H9 (cell line): ENCODE measurements at regions not wholly inside any gene's neighbourhood (a gene's known extent, or its start where the extent isn't known, plus 50 kb on each side); places are given as distances from the start of the nearest gene placed in this dataset.

Experiments
- DNase-seq: peaks from one replicate; pipeline ENCODE4 v3.0.0-alpha.2; 2017
- H2AFZ ChIP-seq: one replicate; pipeline ENCODE4 v1.6.1; 2013; ENCODE audit warnings: mild to moderate bottlenecking, low read length, control low read depth, moderate library complexity
- H2AK5ac ChIP-seq: 2 replicates; pipeline ENCODE4 v1.6.1; 2013; ENCODE audit warnings: low read length, control low read depth, mixed read lengths; ENCODE audit not compliant: insufficient read length
- H2BK120ac ChIP-seq: one replicate; pipeline ENCODE4 v1.6.1; 2013; ENCODE audit warnings: low read depth, mild to moderate bottlenecking, low read length, control low read depth, inconsistent platforms; ENCODE audit not compliant: poor library complexity, severe bottlenecking
- H2BK12ac ChIP-seq: 2 replicates; pipeline ENCODE4 v1.6.1; 2013; ENCODE audit warnings: low read length, control low read depth, mixed read lengths, low read depth; ENCODE audit not compliant: insufficient read length
- H2BK15ac ChIP-seq: 2 replicates; pipeline ENCODE4 v1.6.1; 2013; ENCODE audit warnings: low read depth, low read length, control low read depth
- H2BK20ac ChIP-seq: one replicate; pipeline ENCODE4 v1.6.1; 2013; ENCODE audit warnings: low read depth, mild to moderate bottlenecking, low read length, control low read depth, inconsistent platforms; ENCODE audit not compliant: poor library complexity, severe bottlenecking
- H2BK5ac ChIP-seq: 2 replicates; pipeline ENCODE4 v1.6.1; 2013; ENCODE audit warnings: low read length, control low read depth, mixed read lengths; ENCODE audit not compliant: insufficient read length
- H3K14ac ChIP-seq: 2 replicates; pipeline ENCODE4 v1.6.1; 2013; ENCODE audit warnings: low read length, control low read depth; ENCODE audit not compliant: insufficient read depth
- H3K18ac ChIP-seq: 2 replicates; pipeline ENCODE4 v1.6.1; 2013; ENCODE audit warnings: low read depth, mild to moderate bottlenecking, mixed read lengths, low read length, control low read depth; ENCODE audit not compliant: insufficient read length
- H3K23ac ChIP-seq: 2 replicates; pipeline ENCODE4 v1.6.1; 2013; ENCODE audit warnings: low read length, control low read depth, mixed read lengths, low read depth; ENCODE audit not compliant: insufficient read length
- H3K23me2 ChIP-seq: 2 replicates; pipeline ENCODE4 v1.6.1; 2013; ENCODE audit warnings: low read depth, mild to moderate bottlenecking, mixed read lengths, low read length, control low read depth; ENCODE audit not compliant: insufficient read length, poor library complexity, severe bottlenecking
- H3K27ac ChIP-seq: 2 replicates; pipeline ENCODE4 v1.5.1; 2013; ENCODE audit warnings: low read length, control low read depth, mixed read lengths, low read depth; ENCODE audit not compliant: insufficient read length
- H3K27me3 ChIP-seq: 2 replicates; pipeline ENCODE4 v1.6.1; 2013; ENCODE audit warnings: low read length, control low read depth, inconsistent platforms; ENCODE audit not compliant: insufficient read depth
- H3K4ac ChIP-seq: 2 replicates; pipeline ENCODE4 v1.6.1; 2013; ENCODE audit warnings: low read depth, mild to moderate bottlenecking, control low read depth, inconsistent platforms, low read length, moderate library complexity
- H3K4me1 ChIP-seq: 2 replicates; pipeline ENCODE4 v1.6.1; 2013; ENCODE audit warnings: low read length, control low read depth, inconsistent platforms; ENCODE audit not compliant: insufficient read depth
- H3K4me2 ChIP-seq: 2 replicates; pipeline ENCODE4 v1.6.1; 2013; ENCODE audit warnings: low read length, control low read depth, mixed read lengths; ENCODE audit not compliant: insufficient read length, insufficient read depth
- H3K56ac ChIP-seq: 2 replicates; pipeline ENCODE4 v1.6.1; 2013; ENCODE audit warnings: low read depth, mild to moderate bottlenecking, mixed read lengths, low read length, control low read depth; ENCODE audit not compliant: insufficient read length
- H3K79me1 ChIP-seq: 2 replicates; pipeline ENCODE4 v1.6.1; 2013; ENCODE audit warnings: low read depth, mild to moderate bottlenecking, moderate library complexity, low read length, control low read depth, inconsistent platforms; ENCODE audit not compliant: insufficient read depth, poor library complexity, severe bottlenecking
- H3K79me2 ChIP-seq: 2 replicates; pipeline ENCODE4 v1.6.1; 2013; ENCODE audit warnings: low read length, control low read depth, inconsistent platforms; ENCODE audit not compliant: insufficient read depth
- H3K9ac ChIP-seq: 2 replicates; pipeline ENCODE4 v1.6.1; 2013; ENCODE audit warnings: low read length, control low read depth, mixed read lengths; ENCODE audit not compliant: insufficient read length; ENCODE audit errors: extremely low read depth
- H3K9me3 ChIP-seq: one replicate; pipeline ENCODE4 v1.6.1; 2013; ENCODE audit warnings: low read depth, low read length, inconsistent platforms; ENCODE audit not compliant: control insufficient read depth
- H3T11ph ChIP-seq: one replicate; pipeline ENCODE4 v1.6.1; 2013; ENCODE audit warnings: mild to moderate bottlenecking, low read length, control low read depth, inconsistent platforms
- H4K20me1 ChIP-seq: one replicate; pipeline ENCODE4 v1.6.1; 2013; ENCODE audit not compliant: control insufficient read depth, insufficient read length, insufficient read depth
- H4K5ac ChIP-seq: 2 replicates; pipeline ENCODE4 v1.6.1; 2013; ENCODE audit warnings: low read depth, mild to moderate bottlenecking, mixed read lengths, low read length, control low read depth; ENCODE audit not compliant: insufficient read length
- H4K8ac ChIP-seq: replicated peaks from 2 replicates; pipeline ENCODE4 v1.6.1; 2013; ENCODE audit warnings: low read length, control low read depth, mixed read lengths, low read depth; ENCODE audit not compliant: insufficient read length
- H4K91ac ChIP-seq: 2 replicates; pipeline ENCODE4 v1.6.1; 2013; ENCODE audit warnings: low read depth, mild to moderate bottlenecking, moderate library complexity, mixed read lengths, low read length, control low read depth; ENCODE audit not compliant: insufficient read length
- H3K27ac Mint-ChIP-seq, 3 experiments: 2 replicates in 2 of 3; 3 replicates in 1 of 3; pipeline ENCODE4 v1.8.0; 2020 to 2021; ENCODE audit warnings: mixed read lengths in 3 of 3, mild to moderate bottlenecking in 1 of 3, moderate library complexity in 1 of 3
- H3K27me3 Mint-ChIP-seq: 2 replicates; pipeline ENCODE4 v1.8.0; 2021; ENCODE audit warnings: low read depth, mild to moderate bottlenecking, moderate library complexity, mixed read lengths
- H3K36me3 Mint-ChIP-seq, 3 experiments: 2 replicates in 2 of 3; 3 replicates in 1 of 3; pipeline ENCODE4 v1.8.0; 2020 to 2021; ENCODE audit warnings: low read depth in 3 of 3, mixed read lengths in 3 of 3; ENCODE audit not compliant: insufficient read depth in 1 of 3
- H3K4me1 Mint-ChIP-seq, 2 experiments: 2 replicates each; pipeline ENCODE4 v1.8.0; 2020; ENCODE audit warnings: mixed read lengths in 2 of 2
- H3K4me3 Mint-ChIP-seq, 2 experiments: 2 replicates in 1 of 2; 3 replicates in 1 of 2; pipeline ENCODE4 v1.8.0; 2020 to 2021; ENCODE audit warnings: mild to moderate bottlenecking in 2 of 2, mixed read lengths in 2 of 2, moderate library complexity in 1 of 2
- H3K9me3 Mint-ChIP-seq, 2 experiments: 2 replicates in 1 of 2; 3 replicates in 1 of 2; pipeline ENCODE4 v1.8.0; 2020; ENCODE audit warnings: mild to moderate bottlenecking in 2 of 2, mixed read lengths in 2 of 2, moderate library complexity in 1 of 2
- WGBS: extraction: QIAGEN DNeasy Blood & Tissue Kit; methylation state at CpG from one replicate; pipeline ENCODE4 v1.1.7; 2013; ENCODE audit warnings: missing lambda C conversion rate, low lambda C conversion rate, mixed read lengths; ENCODE audit not compliant: insufficient read length; ENCODE audit errors: extremely low coverage; 5-methylcytosine and 5-hydroxymethylcytosine counted together
- TF ChIP-seq, protein P1 (sequence below): fragments of 200-600 bp; sonication (generic); conservative IDR thresholded peaks from 3 replicates; pipeline ENCODE4 v1.8.0; 2021; ENCODE audit warnings: antibody characterized with exemption, mild to moderate bottlenecking

DNA sequence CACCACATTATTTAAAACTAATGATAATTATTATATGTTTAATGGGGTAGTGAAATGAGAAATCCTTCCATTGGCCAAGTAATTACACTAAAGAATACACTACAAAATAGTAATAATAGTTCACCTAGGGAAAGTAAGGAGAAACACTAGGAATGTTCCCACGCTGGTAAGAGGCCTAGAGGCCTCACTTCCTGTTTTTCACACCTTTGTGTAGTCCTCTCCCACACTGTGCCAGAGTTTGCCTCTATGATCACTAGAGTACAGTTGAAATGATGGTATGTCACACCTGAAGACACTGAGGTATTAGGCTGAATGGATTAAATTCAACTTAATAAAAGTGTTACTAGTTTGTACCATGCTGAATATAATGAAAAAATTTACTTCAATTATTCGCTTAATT, 1348.0 kb upstream of the ATXN8OS start:
- Histone ChIP-seq H3K27me3 (no peaks in the 10 kb centered on the region), H3K4ac (no peak overlapping the region), H4K20me1 (no peaks in the 10 kb centered on the region), H3T11ph (no peak overlapping the region), H2BK5ac (no peak overlapping the region), H3K23ac (no peak overlapping the region), H2AK5ac (no peak overlapping the region), H3K56ac (no peak overlapping the region), H4K91ac (no peak overlapping the region), H4K8ac (no peak overlapping the region), H3K18ac (no peak overlapping the region), H2BK12ac (no peak overlapping the region), H3K79me2 (no peaks in the 10 kb centered on the region), H3K79me1 (no peaks in the 10 kb centered on the region), H3K9me3 (no peaks in the 10 kb centered on the region), H3K27ac (no peak overlapping the region), H2BK120ac (no peak overlapping the region), H3K14ac (no peak overlapping the region), H2BK20ac (no peak overlapping the region), H3K9ac (no peak overlapping the region), H3K4me2 (no peak overlapping the region), H4K5ac (no peak overlapping the region), H3K23me2 (no peaks in the 10 kb centered on the region), H3K4me1 (no peaks in the 10 kb centered on the region), H2AFZ (no peak overlapping the region), H2BK15ac (no peak overlapping the region)
- WGBS = no CpG with 5 or more reads among the region's 2 CpGs
- H3K27me3 Mint-ChIP-seq = no peaks in the 10 kb centered on the region
- TF ChIP-seq, protein P1, sequence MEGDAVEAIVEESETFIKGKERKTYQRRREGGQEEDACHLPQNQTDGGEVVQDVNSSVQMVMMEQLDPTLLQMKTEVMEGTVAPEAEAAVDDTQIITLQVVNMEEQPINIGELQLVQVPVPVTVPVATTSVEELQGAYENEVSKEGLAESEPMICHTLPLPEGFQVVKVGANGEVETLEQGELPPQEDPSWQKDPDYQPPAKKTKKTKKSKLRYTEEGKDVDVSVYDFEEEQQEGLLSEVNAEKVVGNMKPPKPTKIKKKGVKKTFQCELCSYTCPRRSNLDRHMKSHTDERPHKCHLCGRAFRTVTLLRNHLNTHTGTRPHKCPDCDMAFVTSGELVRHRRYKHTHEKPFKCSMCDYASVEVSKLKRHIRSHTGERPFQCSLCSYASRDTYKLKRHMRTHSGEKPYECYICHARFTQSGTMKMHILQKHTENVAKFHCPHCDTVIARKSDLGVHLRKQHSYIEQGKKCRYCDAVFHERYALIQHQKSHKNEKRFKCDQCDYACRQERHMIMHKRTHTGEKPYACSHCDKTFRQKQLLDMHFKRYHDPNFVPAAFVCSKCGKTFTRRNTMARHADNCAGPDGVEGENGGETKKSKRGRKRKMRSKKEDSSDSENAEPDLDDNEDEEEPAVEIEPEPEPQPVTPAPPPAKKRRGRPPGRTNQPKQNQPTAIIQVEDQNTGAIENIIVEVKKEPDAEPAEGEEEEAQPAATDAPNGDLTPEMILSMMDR = no peak
- no peaks in the 10 kb centered on the region for H3K4me1 Mint-ChIP-seq
- no peaks in the 10 kb centered on the region for H3K36me3 Mint-ChIP-seq
- no peak overlapping the region for H3K4me3 Mint-ChIP-seq
- no peak for DNase-seq
- 0 out of 7 replicates have a peak overlapping the region, but pooled peaks of 2 of the 3 experiments have one; percentile 15 for H3K27ac Mint-ChIP-seq
- H3K9me3 Mint-ChIP-seq = no peaks in the 10 kb centered on the region
